ENCODE measurements at regions not wholly inside any gene's neighbourhood (a gene's known extent, or its start where the extent isn't known, plus 50 kb on each side); places are given as distances from the start of the nearest gene placed in this dataset.

DNA sequence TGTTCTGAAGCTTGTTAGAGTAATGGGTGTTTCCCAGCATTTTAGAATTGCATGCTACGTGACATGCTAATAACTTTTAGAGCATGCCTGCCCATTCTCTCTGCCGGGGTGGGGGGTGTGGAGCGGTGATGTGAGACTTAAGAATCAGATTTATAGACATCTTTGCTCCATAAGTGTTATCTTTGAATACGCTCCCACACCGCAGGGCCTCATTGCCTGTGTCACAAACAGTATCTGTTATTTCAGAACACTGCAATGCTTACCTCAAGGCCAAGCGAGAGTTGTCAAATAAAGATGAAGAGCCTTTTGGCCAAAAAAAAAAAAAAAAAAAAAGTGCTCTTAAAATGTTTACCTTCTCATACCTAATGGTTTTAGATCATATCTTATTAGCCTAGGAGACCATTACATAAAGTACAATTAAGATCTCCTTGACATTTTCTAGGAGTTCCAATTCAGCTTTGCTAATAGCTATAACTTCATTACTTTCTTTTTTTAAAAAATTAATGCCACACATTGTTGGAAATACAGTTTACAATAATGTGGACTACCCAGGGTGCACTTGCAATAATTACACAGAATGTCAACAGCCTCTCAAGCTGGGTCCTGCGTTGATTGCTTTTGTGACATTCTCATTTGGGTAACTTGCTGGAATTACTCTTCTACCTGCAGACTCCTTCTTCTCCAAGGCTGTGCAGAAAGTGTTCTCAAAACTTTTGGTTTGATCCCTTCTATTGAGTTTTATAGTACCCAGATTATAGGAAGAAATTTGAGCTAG lies 525.3 kb downstream of the KLF12 start:
- TF ChIP-seq, protein P1, sequence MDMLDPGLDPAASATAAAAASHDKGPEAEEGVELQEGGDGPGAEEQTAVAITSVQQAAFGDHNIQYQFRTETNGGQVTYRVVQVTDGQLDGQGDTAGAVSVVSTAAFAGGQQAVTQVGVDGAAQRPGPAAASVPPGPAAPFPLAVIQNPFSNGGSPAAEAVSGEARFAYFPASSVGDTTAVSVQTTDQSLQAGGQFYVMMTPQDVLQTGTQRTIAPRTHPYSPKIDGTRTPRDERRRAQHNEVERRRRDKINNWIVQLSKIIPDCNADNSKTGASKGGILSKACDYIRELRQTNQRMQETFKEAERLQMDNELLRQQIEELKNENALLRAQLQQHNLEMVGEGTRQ (CRISPR knock-in tag; IDR thresholded peaks at IDR 0.05), result no peak
- TF ChIP-seq CREB1 (CRISPR knock-in tag; IDR thresholded peaks at IDR 0.05) (no peak), RORB (CRISPR knock-in tag; IDR thresholded peaks at IDR 0.05) (no peak), SP1 (CRISPR knock-in tag; conservative IDR thresholded peaks at IDR 0.05) (no peak), ETV6 (CRISPR knock-in tag; IDR thresholded peaks at IDR 0.05) (no peak)
- TF ChIP-seq, protein P2, sequence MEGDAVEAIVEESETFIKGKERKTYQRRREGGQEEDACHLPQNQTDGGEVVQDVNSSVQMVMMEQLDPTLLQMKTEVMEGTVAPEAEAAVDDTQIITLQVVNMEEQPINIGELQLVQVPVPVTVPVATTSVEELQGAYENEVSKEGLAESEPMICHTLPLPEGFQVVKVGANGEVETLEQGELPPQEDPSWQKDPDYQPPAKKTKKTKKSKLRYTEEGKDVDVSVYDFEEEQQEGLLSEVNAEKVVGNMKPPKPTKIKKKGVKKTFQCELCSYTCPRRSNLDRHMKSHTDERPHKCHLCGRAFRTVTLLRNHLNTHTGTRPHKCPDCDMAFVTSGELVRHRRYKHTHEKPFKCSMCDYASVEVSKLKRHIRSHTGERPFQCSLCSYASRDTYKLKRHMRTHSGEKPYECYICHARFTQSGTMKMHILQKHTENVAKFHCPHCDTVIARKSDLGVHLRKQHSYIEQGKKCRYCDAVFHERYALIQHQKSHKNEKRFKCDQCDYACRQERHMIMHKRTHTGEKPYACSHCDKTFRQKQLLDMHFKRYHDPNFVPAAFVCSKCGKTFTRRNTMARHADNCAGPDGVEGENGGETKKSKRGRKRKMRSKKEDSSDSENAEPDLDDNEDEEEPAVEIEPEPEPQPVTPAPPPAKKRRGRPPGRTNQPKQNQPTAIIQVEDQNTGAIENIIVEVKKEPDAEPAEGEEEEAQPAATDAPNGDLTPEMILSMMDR (IDR thresholded peaks at IDR 0.05), result no peak
- TF ChIP-seq, protein P3, sequence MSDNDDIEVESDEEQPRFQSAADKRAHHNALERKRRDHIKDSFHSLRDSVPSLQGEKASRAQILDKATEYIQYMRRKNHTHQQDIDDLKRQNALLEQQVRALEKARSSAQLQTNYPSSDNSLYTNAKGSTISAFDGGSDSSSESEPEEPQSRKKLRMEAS (CRISPR knock-in tag; IDR thresholded peaks at IDR 0.05), result no peak
- TF ChIP-seq, protein P4, sequence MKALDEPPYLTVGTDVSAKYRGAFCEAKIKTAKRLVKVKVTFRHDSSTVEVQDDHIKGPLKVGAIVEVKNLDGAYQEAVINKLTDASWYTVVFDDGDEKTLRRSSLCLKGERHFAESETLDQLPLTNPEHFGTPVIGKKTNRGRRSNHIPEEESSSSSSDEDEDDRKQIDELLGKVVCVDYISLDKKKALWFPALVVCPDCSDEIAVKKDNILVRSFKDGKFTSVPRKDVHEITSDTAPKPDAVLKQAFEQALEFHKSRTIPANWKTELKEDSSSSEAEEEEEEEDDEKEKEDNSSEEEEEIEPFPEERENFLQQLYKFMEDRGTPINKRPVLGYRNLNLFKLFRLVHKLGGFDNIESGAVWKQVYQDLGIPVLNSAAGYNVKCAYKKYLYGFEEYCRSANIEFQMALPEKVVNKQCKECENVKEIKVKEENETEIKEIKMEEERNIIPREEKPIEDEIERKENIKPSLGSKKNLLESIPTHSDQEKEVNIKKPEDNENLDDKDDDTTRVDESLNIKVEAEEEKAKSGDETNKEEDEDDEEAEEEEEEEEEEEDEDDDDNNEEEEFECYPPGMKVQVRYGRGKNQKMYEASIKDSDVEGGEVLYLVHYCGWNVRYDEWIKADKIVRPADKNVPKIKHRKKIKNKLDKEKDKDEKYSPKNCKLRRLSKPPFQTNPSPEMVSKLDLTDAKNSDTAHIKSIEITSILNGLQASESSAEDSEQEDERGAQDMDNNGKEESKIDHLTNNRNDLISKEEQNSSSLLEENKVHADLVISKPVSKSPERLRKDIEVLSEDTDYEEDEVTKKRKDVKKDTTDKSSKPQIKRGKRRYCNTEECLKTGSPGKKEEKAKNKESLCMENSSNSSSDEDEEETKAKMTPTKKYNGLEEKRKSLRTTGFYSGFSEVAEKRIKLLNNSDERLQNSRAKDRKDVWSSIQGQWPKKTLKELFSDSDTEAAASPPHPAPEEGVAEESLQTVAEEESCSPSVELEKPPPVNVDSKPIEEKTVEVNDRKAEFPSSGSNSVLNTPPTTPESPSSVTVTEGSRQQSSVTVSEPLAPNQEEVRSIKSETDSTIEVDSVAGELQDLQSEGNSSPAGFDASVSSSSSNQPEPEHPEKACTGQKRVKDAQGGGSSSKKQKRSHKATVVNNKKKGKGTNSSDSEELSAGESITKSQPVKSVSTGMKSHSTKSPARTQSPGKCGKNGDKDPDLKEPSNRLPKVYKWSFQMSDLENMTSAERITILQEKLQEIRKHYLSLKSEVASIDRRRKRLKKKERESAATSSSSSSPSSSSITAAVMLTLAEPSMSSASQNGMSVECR (CRISPR knock-in tag; IDR thresholded peaks at IDR 0.05; ENCODE audit: borderline replicate concordance), result no peak
- TF ChIP-seq, protein P5, sequence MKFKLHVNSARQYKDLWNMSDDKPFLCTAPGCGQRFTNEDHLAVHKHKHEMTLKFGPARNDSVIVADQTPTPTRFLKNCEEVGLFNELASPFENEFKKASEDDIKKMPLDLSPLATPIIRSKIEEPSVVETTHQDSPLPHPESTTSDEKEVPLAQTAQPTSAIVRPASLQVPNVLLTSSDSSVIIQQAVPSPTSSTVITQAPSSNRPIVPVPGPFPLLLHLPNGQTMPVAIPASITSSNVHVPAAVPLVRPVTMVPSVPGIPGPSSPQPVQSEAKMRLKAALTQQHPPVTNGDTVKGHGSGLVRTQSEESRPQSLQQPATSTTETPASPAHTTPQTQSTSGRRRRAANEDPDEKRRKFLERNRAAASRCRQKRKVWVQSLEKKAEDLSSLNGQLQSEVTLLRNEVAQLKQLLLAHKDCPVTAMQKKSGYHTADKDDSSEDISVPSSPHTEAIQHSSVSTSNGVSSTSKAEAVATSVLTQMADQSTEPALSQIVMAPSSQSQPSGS (CRISPR knock-in tag; IDR thresholded peaks at IDR 0.05; ENCODE audit: borderline replicate concordance, low read depth), result no peak
- TF ChIP-seq, protein P6, sequence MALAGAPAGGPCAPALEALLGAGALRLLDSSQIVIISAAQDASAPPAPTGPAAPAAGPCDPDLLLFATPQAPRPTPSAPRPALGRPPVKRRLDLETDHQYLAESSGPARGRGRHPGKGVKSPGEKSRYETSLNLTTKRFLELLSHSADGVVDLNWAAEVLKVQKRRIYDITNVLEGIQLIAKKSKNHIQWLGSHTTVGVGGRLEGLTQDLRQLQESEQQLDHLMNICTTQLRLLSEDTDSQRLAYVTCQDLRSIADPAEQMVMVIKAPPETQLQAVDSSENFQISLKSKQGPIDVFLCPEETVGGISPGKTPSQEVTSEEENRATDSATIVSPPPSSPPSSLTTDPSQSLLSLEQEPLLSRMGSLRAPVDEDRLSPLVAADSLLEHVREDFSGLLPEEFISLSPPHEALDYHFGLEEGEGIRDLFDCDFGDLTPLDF (CRISPR knock-in tag; IDR thresholded peaks at IDR 0.05), result no peak

All from WTC11 (cell line).